Stimulated activated CD8-positive, alpha-beta memory T cell treated with anti-CD3 and anti-CD28 coated beads, Interleukin-15, amount 100 ng/mL, for 48 hours (primary cell): ENCODE measurements at regions not wholly inside any gene's neighbourhood (a gene's known extent, or its start where the extent isn't known, plus 50 kb on each side); places are given as distances from the start of the nearest gene placed in this dataset.

Experiments
- DNase-seq, 2 donors: peaks; one replicate each; pipeline ENCODE4 v3.0.0-alpha.2; 2020; ENCODE audit warnings: low read depth in 2 of 2

DNA sequence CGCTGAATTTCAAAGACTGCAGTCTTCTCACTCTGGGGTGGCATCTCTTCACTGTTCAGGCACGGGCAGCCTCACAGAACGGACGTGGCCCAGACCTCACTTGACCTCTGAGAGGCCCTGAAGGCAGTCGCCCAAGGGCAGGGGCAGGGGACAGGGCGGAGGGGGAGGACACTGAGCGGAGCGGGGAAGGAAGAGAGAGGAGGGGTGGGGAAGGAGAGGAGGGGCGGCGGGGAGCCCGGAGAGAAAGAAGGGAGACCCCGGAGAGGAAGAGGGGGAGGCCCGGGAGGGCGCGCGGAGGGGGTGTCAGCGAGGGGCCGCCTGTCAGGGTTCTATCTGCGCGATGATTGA is 58.7 kb upstream of the COMTD1 start:
- no peak for DNase-seq

- no peak for DNase-seq
Measured at GRCh38 chr10:75294031-75294437, 58.3 kb upstream of the COMTD1 start.

- DNase-seq, result no peak
Measured at GRCh38 chr10:75293446-75293820, 57.7 kb upstream of the COMTD1 start.

- no peak for DNase-seq
Measured at GRCh38 chr10:75292794-75293445, 57.2 kb upstream of the COMTD1 start.

DNA sequence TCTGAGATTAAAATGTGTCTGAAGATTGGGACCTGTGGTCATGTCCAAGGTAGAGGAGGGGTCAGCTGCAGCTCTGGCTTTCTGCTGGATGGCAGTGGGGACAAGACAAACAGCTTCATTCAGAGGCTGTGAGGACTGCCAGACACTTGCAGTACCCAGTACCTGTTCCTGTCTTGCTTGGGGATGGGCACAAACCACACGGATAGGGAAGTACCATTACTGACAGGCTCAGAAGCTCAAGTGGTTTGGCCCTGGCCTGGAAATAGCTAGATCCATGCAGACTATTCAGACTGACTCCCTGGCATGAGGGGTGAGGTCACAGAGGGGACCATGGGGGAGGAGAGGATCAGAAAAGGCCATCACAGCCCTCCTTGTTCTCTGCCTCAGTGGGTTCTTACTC is 56.0 kb upstream of the COMTD1 start:
- DNase-seq, result no peak

- no peak for DNase-seq
Measured at GRCh38 chr10:75288140-75288711, 52.5 kb upstream of the COMTD1 start.

DNA sequence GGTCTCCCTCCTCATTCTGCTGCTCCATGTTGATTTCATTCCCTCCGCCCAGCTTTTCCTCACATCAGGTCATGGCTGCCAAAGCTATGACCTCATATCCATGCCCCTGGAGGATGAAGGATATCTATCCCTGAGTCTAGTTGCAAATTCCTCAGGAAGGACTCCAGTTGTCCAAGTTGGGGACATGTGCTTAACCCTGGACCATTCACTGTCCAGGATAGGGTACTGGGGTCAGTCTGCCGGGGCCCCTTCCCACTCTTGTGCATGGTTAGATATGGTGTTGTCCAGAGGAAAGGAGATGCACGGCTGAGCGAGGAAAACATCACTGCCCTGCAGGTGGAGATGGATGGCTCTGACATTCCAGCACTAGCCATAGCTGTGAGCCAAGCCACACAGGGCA is 51.9 kb upstream of the COMTD1 start:
- DNase-seq, result no peak

GRCh38 chr10:75286901-75287300 is 51.1 kb upstream of the COMTD1 start:
- no peak for DNase-seq
